ENCODE measurements at regions not wholly inside any gene's neighbourhood (a gene's known extent, or its start where the extent isn't known, plus 50 kb on each side); places are given as distances from the start of the nearest gene placed in this dataset.

- ATAC-seq (no peak), DNase-seq (no peak)
- Histone ChIP-seq H3K4me1 (no peaks in the 10 kb centered on the region), H3K27ac (no peak overlapping the region), H3K36me3 (no peaks in the 10 kb centered on the region), H3K4me3 (no peak overlapping the region), H3K9me3 (no peaks in the 10 kb centered on the region), H3K27me3 (no peaks in the 10 kb centered on the region)
- no peak for TF ChIP-seq POLR2A (IDR thresholded peaks at IDR 0.05)
- TF ChIP-seq CTCF (IDR thresholded peaks at IDR 0.05), result no peak
- intact Hi-C loops (cut with DNase I), result no loop called here
- 54% methylated on average over 3 of the region's 3 CpGs for WGBS (ENCODE audit: insufficient coverage, low coverage, low lambda C conversion rate, missing lambda C conversion rate)
Measured at GRCh38 chr11:24247846-24248245, 249.0 kb upstream of the LUZP2 start.

- H3K27ac ChIP-seq, result no peak overlapping the region
- no peak for TF ChIP-seq CTCF (IDR thresholded peaks at IDR 0.05)
- no peak for TF ChIP-seq POLR2A (IDR thresholded peaks at IDR 0.05)
- H3K27me3 ChIP-seq, result no peaks in the 10 kb centered on the region
- no peaks in the 10 kb centered on the region for H3K36me3 ChIP-seq
- no peaks in the 10 kb centered on the region for H3K9me3 ChIP-seq
- 80% methylated on average over 1 of the region's 1 CpG for WGBS (ENCODE audit: insufficient coverage, low coverage, low lambda C conversion rate, missing lambda C conversion rate)
- DNase-seq (no peak), ATAC-seq (no peak)
- H3K4me1 ChIP-seq, result no peaks in the 10 kb centered on the region
- H3K4me3 ChIP-seq, result no peak overlapping the region
- intact Hi-C loops (cut with DNase I), result no loop called here
Measured at GRCh38 chr11:24249921-24250320, 246.9 kb upstream of the LUZP2 start.

- intact Hi-C loops (cut with DNase I), result no loop called here
- Histone ChIP-seq H3K4me3 (no peak overlapping the region), H3K27me3 (no peaks in the 10 kb centered on the region), H3K36me3 (no peaks in the 10 kb centered on the region), H3K9me3 (no peaks in the 10 kb centered on the region), H3K4me1 (no peaks in the 10 kb centered on the region), H3K27ac (no peak overlapping the region)
- DNase-seq, result no peak
- TF ChIP-seq POLR2A (IDR thresholded peaks at IDR 0.05) (no peak), CTCF (IDR thresholded peaks at IDR 0.05) (no peak)
- 25% methylated on average over 1 of the region's 1 CpG for WGBS (ENCODE audit: insufficient coverage, low coverage, low lambda C conversion rate, missing lambda C conversion rate)
- ATAC-seq, result no peak
Measured at GRCh38 chr11:24253237-24253760, 243.6 kb upstream of the LUZP2 start.

GRCh38 chr11:24264868-24265267 lies 232.0 kb upstream of the LUZP2 start:
- intact Hi-C loops (cut with DNase I), result no loop called here
- H3K27ac ChIP-seq, result no peak overlapping the region
- ATAC-seq, result no peak
- no peaks in the 10 kb centered on the region for H3K27me3 ChIP-seq
- 62% methylated on average over 2 of the region's 2 CpGs for WGBS (ENCODE audit: insufficient coverage, low coverage, low lambda C conversion rate, missing lambda C conversion rate)
- H3K9me3 ChIP-seq, result no peaks in the 10 kb centered on the region
- no peak overlapping the region for H3K4me3 ChIP-seq
- TF ChIP-seq POLR2A (IDR thresholded peaks at IDR 0.05), result no peak
- TF ChIP-seq CTCF (IDR thresholded peaks at IDR 0.05), result no peak
- DNase-seq, result no peak
- no peaks in the 10 kb centered on the region for H3K36me3 ChIP-seq
- no peaks in the 10 kb centered on the region for H3K4me1 ChIP-seq

- Histone ChIP-seq H3K27me3 (no peaks in the 10 kb centered on the region), H3K9me3 (no peaks in the 10 kb centered on the region), H3K4me1 (no peaks in the 10 kb centered on the region), H3K27ac (no peak overlapping the region), H3K4me3 (no peak overlapping the region), H3K36me3 (no peaks in the 10 kb centered on the region)
- DNase-seq (no peak), ATAC-seq (no peak)
- intact Hi-C loops (cut with DNase I), result no loop called here
- TF ChIP-seq CTCF (IDR thresholded peaks at IDR 0.05) (no peak), POLR2A (IDR thresholded peaks at IDR 0.05) (no peak)
- 52% methylated on average over 2 of the region's 2 CpGs for WGBS (ENCODE audit: insufficient coverage, low coverage, low lambda C conversion rate, missing lambda C conversion rate)
Measured at GRCh38 chr11:24267014-24267413, 229.8 kb upstream of the LUZP2 start.
